ENCODE measurements at regions not wholly inside any gene's neighbourhood (a gene's known extent, or its start where the extent isn't known, plus 50 kb on each side); places are given as distances from the start of the nearest gene placed in this dataset.
"Not testable (repeated sequence)": the region's sequence is repeated elsewhere in the genome, so short reads cannot be mapped to it uniquely, and the experiment has no call there.

DNA sequence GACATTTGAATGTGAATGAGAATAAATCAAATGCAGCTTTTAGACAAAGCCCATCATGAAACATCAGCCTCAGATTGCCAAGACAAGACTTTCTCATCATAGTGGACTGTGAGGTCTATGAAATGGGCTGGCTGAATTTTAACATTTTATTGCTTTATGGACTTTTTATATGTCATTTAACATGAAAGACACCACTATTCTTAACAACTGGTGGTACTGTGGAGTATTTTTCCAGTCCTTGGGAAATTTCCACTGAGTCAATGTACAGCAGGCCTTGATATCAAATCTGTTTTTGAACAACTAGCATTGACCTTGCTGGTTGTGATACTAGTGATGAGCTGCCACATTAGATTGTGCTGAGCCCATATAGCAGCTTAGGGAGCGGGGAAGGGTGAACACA lies 326.6 kb upstream of the CITED2 start:
- DNase-seq = no peak

DNA sequence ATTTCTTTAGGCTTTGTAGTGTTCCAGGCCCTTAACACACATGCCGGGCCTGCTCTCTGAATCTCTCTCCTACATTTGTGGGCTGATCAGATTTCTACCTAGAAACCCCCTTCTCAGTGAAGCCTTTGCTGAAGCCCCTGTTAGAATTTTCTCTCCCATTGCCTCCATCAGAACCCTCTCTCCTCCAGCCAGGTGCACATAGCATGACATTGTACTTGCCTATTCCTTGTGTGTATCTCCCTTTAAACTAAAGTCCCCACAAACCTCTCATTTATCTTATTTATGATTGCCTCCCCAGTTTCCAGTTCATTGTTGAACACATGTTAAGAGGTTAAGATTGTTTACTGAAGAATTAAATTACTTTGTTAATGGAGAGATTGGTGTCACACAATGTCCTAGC lies 325.5 kb upstream of the CITED2 start:
- no peak for DNase-seq

DNA sequence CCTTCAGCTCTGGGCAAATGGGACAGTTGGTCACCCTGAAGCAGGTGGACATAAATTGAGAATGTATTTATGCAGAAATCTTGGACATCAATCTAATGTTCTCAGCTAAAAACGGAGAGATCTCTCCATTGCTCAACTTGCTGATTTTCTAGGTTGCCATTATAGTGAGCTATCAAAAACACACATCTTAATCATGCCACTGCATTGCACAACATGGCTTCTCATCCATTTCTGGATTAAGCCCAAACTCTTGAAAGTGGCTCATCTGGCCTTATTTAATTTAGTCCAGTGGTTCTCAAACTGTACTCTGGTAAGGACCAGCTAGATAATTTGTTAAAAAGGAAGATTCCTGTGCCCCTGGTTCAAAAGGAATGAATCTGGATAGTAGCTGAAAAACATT lies 324.9 kb upstream of the CITED2 start:
- DNase-seq = no peak

DNA sequence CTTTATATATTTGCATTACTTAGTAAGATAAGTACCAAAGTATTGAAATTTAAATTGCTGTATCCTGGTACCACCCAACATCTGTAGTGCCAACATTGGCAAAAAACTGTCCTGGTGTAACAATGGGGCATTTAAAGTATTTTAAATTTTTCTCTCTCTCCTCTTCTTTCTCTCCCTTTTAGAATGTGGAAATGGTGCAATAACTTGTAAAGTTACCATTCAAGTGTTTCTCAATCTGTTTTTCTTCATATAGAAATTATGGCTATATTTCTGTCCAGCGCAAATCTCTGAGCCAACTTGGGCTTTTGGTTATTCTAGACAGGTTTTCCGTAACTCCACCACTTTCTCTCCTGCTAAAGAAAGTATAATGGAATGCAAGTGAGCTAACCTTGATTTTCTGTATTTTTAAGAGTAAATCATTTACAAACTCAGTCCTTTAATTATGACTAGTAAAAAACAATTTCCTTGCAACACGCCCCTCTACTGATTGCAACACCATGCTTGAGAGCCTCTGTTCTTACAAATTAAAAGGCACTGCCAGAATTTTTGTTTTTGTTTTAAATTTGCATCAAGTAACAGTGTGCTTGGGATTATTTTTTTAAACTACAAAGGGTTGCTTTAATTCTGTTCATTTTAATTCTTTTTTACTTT lies 324.2 kb upstream of the CITED2 start:
- DNase-seq = no peak

DNA sequence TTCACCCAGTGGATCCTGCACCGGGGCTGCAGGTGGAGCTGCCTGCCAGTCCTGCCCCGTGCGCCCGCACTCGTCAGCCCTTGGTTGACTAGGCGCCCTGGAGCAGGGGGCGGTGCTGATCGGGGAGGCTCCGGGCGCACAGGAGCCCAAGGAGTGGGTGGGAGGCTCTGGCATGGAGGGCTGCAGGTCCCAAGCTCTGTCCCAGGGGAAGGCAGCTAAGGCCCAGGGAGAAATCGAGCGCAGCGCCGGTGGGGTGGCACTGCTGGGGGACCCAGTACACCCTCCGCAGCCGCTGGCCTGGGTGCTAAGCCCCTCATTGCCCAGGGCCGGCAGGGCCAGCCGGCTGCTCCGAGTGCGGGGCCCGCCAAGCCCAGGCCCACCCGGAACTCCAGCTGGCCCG lies 323.4 kb upstream of the CITED2 start:
- DNase-seq = not testable (repeated sequence)

DNA sequence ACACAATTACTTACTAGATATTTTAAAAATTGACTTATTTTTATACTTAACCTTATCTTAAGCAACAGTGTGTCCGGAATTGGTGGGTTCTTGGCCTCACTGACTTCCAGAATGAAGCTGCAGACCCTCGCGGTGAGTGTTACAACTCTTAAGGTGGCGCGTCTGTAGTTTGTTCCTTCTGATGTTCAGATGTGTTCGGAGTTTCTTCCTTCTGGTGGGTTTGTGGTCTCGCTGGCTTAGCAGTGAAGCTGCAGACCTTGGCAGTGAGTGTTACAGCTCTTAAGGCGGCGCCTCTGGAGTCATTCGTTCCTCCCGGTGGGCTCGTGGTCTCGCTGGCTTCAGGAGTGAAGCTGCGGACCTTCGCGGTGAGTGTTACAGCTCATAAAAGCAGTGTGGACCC lies 322.5 kb upstream of the CITED2 start:
- DNase-seq = not testable (repeated sequence)

DNA sequence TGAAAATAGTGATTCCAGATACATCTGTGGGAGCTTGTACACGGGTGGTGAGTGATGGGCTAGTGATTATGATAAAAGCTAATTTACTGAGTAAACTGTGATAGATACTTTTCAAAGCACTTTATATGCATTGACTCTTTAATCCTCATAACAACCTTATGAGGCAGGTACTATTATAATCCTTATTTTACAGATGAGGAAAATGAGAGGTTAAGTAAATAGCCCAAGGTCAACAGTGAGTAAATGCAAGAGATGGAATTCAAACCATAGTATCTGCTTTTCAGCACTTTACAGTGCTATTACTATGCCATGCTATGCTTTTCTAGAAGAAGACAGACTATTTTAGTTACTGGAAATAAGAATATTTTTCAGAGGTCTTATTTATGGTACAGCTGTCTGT lies 320.9 kb upstream of the CITED2 start:
- DNase-seq = no peak

DNA sequence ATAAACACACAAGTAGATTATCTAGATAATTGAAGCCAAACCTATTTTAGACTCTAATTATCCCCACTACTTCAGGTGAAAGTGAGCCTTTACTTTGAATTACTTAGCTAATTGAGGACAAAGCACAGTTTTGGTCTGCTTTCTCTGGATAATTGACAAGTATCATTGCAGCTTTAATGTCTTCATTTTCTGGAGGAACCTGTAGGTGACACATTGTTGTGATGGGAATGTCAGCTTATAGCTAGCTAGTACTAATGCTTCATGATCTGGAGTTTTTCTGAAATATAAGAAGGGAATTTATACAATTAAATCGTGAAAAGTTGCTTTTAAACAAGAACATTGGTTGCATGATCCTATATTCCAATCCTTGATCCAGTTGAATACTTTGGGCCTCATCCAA lies 319.3 kb upstream of the CITED2 start:
- DNase-seq = no peak

DNA sequence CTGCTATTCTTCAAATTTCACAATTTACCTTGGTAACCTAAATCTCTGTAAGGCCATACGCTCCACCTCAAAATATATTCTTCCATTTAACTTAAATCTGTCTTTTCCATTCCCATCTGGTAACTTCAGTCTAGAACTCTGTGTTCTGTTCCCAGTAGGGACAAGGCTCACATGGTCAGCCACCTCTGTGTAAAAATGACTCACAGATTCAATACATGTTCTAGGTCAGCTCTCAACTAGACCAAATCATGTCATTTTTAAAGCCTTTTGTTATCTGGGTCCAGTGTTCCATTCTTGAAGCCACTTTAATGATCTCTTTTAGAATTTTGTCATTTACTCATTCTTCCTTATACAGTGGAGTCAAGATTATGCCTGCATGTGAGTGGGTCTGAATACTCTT lies 315.6 kb upstream of the CITED2 start:
- no peak for DNase-seq

DNA sequence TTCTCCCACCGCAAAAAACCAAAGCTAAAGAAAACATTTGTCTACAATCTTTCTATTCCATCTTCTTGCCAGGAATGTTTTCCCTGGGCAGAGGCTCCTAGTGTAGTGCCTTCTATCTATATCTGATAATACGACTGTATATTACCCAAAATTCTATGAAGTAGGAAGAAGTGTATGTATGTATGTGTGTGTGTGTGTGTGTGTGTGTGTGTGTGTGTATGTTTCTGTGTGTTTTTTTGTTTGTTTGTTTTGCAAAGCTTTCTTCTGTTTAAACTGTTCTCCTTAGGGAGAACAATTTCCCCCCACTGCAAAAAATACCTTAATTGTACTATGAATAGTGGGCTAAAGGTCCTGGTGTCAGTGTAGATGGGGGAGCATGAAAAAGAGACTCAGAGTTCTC lies 312.6 kb upstream of the CITED2 start:
- no peak for DNase-seq

DNA sequence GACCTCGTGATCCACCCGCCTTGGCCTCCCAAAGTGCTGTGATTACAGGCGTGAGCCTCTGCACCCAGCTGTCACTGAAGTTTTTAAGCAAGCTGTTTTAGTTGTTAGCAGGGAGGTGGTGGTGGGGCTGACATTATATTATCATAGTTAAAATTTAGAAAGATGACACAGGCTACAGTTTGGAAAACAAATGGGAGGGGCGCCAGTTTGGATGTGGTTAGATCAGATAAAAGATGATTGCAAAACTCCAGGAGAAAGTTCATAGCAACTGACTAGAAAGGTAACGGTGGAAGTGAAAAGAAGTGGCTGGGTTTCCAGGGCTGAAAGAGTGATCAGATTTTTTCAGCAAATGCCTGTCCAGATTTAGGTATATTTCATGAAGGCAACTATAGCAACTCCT lies 311.9 kb upstream of the CITED2 start:
- DNase-seq = no peak

DNA sequence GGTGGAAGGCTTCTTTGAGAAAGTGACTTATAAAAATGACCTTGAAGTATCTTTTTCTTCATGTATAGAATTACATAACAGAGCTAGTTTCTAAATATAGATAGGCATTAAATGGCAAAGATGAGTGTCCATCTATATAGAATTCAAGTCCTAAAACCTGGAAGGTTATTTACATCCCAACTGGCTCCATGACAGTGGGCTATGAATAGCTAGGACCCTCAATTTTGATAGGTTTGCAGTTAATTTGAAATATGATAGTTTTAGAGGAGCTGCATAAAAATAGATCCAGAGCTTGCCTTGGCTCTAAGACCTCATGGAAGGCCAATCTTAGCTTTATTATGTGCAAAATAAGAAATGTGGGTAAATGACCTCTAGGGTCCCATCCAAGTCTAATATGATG lies 310.6 kb upstream of the CITED2 start:
- no peak for DNase-seq

DNA sequence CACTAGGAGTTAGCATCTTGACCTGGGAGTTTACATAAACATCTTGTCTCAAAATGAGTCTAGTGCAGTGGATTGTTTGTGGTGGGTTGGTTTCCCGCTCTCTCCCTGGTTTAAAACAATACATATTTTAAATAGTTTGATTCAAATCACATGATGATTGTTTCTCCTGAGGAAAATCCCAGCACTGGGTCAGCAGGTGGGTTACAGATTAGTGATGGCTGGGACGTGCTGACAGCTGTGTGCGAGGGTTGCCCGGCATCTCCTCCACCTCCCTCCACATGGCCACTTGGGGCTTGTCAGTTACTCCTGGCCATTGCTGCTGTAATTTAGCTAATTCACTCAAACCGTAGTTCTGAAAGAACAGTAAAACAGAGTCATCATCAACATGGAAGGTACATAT lies 306.4 kb upstream of the CITED2 start:
- DNase-seq = no peak

DNA sequence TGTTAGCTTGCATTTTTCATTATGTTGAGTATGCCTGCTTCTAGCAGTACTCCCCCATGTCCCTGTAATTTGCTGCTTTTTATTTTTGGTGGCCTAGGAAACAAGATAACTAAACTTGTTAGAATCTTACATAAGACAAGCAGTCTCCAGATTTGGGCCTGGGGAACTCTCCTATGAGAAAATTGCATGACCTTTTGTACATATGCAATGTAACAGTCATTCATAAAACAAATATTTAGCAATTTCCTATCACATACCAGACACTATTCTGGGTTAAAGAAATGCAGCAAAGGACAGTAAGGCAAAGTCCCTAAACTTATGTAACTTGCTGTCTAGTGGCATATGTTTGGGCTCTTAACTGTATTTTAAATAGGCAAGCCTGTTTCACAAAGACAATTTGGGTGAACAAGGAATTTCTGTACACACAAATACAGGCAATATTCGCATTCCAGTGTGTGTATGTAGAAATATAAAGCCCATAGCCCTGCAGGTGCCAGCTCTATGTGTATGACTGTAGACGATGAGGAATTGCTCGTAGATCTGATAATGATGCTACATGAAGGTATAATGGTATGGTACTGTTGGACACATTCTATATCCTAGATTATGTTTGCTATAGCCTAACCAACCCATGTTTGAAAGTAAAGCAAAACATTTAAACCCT lies 305.2 kb upstream of the CITED2 start:
- DNase-seq = no peak

DNA sequence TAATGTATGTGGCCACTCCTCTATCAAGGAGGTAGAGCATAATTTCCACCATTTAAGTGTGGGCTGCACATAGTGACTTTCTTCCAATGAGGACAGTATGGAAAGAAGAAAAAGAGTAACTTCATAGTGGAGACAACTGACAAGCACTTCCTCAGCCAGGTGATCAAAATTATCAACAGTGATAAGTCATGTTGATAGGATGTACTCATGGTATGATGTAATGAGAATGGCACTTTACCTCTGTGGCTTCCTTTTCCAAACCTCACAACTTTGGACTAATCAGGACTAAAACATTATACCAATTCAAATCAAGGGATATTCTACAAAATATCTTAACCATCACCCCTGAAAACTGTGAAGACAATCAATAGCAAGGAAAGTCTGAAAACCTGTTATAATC lies 302.3 kb upstream of the CITED2 start:
- no peak for DNase-seq

DNA sequence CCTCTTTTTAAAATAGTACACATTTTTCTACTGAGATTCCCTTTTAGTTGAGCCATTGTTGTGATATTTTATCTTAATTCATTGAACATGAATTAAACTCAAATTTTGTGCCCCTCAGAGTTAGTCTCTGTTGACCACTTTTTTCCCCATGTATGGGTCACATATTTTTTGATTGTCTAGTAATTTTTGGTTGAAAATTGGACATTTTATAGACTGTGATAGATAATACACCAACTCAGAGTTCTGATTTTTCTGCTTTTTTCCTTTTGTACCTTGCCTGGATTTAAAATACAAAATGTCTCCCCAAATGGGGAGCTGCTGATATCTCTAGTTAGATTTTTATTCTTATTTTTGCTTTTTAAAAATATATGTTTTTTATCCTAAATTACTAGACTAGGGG lies 291.8 kb upstream of the CITED2 start:
- no peak for DNase-seq

DNA sequence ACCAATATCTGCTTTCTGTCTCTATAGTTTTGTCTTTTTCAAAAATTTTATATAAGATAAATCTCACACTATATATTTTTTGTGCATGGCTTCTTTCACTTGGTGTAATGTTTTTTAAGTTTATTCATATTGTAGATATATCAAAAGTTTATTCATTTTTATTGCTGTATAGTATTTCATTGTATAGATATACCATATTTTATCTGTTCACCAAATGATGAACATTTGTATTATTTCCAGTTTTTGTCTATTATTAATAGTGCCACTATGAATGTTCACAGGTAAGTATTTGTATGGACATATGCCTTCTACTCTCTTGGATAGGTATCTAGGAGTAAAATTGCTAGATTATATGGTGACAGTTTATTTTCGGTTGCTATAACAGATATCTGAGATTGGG lies 289.5 kb upstream of the CITED2 start:
- DNase-seq = no peak

DNA sequence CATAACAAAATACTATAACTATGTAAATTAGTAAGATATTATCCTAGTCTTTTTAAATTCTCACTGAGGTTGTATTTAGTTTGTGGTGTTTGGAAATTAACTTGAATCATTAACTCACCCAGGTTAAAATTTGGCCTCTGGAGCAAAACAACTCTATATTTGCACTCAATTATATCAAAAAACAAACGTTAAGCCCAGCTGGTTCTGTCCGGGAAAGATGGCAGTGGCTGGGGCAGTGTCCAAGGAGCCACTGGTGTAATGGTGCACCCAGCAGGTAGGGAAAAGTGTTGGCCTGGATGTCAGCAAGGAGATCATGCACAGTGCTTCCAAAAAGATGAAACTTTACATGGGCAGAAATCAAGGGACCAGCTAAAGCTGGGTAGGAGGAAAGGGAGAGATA lies 285.3 kb upstream of the CITED2 start:
- no peak for DNase-seq

DNA sequence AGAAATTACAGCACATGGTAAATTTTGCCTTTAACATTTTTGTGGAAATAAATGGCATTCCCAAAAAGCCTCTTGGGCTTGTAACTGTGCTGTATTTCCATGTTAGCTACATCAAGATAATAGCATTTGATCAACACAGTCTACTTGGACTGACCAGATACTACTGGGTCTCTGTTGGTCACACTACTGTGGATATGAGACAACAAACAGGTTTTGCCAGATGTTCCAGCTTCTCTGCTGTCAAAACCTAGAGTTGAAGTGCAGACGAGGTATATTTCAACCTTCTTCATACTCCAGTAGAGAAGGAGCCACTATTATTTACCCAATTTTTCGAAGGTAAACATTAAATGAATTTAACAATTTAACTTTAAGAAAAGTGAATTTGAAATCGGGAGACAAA lies 284.7 kb upstream of the CITED2 start:
- DNase-seq = no peak

DNA sequence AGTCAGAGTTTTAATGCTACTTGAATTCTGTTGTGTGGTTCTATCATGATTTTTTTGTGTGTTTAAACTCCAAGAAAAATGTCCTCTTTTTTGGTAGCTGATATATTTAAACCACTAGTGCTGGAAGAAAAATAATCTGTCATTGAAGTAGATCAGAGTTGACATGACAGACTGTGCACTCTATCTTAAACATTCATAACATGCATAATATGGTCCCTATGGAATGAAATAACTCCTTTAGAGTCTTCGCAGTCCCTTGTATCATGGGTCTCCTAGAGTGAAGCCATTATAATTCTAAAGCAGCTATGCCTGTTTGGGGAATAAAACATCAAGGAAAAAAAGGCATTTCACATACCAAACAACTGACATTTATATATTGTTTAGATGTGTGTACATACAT lies 282.7 kb upstream of the CITED2 start:
- DNase-seq = no peak

DNA sequence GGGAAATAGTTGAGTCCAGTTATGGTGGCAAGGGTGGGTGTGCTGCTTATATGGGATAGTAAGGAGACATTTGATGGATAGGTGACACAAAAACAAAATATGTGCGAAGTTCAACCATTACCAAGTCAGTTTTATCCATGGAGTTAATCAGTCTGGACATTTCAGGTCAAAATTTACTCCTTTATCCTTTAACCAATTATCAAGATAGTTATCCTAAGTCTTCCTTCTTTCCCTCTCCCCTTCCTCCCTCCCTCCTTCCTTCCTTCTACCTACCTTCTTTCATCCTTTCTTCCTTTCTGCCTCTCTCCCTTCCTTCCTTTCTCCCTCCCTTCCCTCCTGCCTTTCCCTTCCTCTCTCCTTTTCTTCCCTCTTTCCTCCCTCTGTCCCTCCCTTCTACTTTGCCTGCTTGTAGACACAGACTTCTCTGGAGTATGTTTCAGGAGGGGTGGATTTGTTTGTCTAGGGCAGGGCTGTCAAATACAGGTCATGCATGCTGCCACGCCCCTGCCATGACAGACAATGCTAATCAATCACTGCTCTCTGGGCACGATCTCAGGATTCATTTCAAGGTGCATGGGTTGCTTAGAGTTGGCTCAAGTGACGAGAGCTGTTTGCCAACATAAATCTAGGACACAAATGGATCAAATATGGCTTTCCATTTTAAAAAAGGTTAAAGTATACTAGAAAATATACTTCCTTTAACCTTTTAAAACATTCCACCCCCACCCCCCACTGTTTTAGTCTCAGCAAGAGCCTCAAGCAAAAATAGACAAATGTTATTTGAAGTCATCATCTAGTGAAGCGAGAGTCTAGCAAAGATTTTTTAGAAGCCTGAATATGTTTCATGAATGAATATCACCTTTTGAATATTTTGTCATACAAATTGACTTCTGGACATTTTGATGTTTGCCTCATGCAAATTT lies 281.6 kb upstream of the CITED2 start:
- DNase-seq = no peak

DNA sequence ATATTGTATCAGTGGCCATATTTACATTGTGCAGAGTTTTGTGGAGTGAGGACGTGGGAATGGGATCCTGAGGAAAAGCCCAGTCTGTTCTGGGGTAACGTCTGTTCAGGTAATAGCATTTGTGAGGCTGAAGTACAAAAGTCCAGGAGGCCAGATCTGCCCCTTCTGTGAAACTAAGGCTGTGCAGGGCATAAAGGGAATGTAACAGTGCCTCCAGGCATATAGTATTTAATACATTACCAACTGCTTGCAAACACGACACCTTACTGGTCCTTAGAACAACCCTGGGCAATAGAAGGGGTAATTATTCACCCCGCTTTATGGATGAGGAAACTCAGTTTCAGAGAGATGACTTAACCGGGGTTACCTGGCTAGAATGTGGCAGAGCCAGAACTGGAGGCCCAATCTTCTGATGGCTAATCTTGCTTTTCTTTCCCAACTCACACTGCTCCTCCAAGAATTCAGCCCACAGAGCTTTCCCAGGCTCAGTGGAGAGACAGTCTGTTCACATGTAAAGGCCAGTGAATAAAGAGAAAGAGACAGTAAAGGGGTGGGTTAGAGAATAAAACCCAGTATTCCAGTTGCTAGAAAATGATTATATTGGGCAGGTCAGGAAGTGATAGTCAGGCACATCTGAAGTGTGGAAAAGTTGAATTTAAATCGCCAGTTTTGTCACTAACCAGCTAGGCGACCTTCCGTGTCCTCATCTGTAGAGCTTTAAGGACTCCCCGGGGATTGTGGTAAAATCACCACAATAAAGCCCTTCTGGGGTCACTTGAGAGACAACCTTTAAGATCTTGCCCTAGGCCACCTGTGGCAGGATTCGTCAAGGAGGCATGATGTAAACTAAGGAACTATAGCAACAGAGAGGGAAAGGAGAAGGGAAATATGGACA lies 280.7 kb upstream of the CITED2 start:
- no peak for DNase-seq

DNA sequence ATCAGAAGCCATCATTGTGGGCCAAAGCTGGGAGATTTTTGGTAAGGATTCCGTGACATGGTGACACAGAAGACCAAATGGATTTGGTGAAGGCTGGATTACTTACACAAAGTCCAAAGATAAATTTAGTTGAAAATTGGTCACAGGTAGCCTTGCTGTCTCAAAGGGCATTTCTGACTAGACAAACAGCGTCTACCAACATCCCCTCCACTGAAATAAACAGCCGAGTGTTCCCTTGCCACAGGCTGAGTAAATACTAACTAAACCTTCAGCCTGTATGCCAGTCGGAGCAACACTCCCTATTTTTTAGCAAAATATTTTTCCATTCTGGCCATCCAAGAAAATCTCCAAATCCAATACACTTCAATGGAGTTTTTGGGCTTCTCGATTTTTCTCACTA lies 279.9 kb upstream of the CITED2 start:
- DNase-seq = no peak
